Activated T-cell treated with anti-CD3 and anti-CD28 coated beads, Interleukin-2, amount 50 U/mL, for 72 hours (primary cell): ENCODE measurements at regions not wholly inside any gene's neighbourhood (a gene's known extent, or its start where the extent isn't known, plus 50 kb on each side); places are given as distances from the start of the nearest gene placed in this dataset.

Experiments used
- ATAC-seq, 2 donors: fragments of 150-1000 bp; cut with Tn5 transposase; replicated peaks in 1 of 2; 2 replicates each; pipeline ENCODE4 v1.10.0; 2021; ENCODE audit warnings: moderate library complexity in 2 of 2, mild to moderate bottlenecking in 1 of 2
- DNase-seq, 2 donors: peaks; one replicate each; pipeline ENCODE4 v3.0.0; 2021 to 2022; ENCODE audit warnings: mixed read lengths in 1 of 2
- H3K27ac Mint-ChIP-seq: one replicate; pipeline ENCODE4 v1.8.0; 2022; ENCODE audit warnings: mild to moderate bottlenecking, moderate library complexity, mixed read lengths
- H3K27me3 Mint-ChIP-seq: one replicate; pipeline ENCODE4 v1.8.0; 2022; ENCODE audit warnings: low read depth, mixed read lengths
- H3K36me3 Mint-ChIP-seq, 2 donors: one replicate each; pipeline ENCODE4 v1.8.0; 2022; ENCODE audit warnings: mixed read lengths in 2 of 2, mild to moderate bottlenecking in 1 of 2; ENCODE audit not compliant: insufficient read depth in 2 of 2
- H3K4me1 Mint-ChIP-seq: one replicate; pipeline ENCODE4 v1.8.0; 2022; ENCODE audit warnings: low read depth, mixed read lengths
- H3K4me3 Mint-ChIP-seq, 2 donors: one replicate each; pipeline ENCODE4 v1.8.0; 2022; ENCODE audit warnings: mild to moderate bottlenecking in 2 of 2, mixed read lengths in 2 of 2, moderate library complexity in 2 of 2
- H3K9me3 Mint-ChIP-seq, 2 donors: one replicate each; pipeline ENCODE4 v1.8.0; 2022; ENCODE audit warnings: mixed read lengths in 2 of 2

- Mint-ChIP-seq H3K4me3 (no peak overlapping the region), H3K27ac (no peak overlapping the region), H3K27me3 (no peaks in the 10 kb centered on the region), H3K4me1 (no peaks in the 10 kb centered on the region), H3K9me3 (no peaks in the 10 kb centered on the region), H3K36me3 (no peaks in the 10 kb centered on the region)
- no peak for DNase-seq
- no peak for ATAC-seq
Observed at GRCh38 chr9:86997156-86997555, 49.9 kb upstream of the GAS1 start.

GRCh38 chr9:86997951-86998350 is 50.6 kb upstream of the GAS1 start:
- ATAC-seq (no peak), DNase-seq (no peak)
- H3K27ac Mint-ChIP-seq = no peak overlapping the region
- no peaks in the 10 kb centered on the region for H3K4me1 Mint-ChIP-seq
- no peaks in the 10 kb centered on the region for H3K36me3 Mint-ChIP-seq
- H3K9me3 Mint-ChIP-seq = peaks cover 0 to 5% of the 10 kb centered on the region in 2 donors
- peaks cover 7% of the 10 kb centered on the region for H3K27me3 Mint-ChIP-seq
- no peak overlapping the region for H3K4me3 Mint-ChIP-seq

GRCh38 chr9:87002517-87002916 is 55.2 kb upstream of the GAS1 start:
- Mint-ChIP-seq H3K27ac (no peak overlapping the region), H3K27me3 (peaks cover 18% of the 10 kb centered on the region), H3K4me3 (no peak overlapping the region), H3K9me3 (peaks cover 0 to 5% of the 10 kb centered on the region in 2 donors), H3K4me1 (no peaks in the 10 kb centered on the region), H3K36me3 (peaks cover 0 to 2% of the 10 kb centered on the region in 2 donors)
- ATAC-seq (no peak), DNase-seq (no peak)

- Mint-ChIP-seq H3K36me3 (peaks cover 0 to 2% of the 10 kb centered on the region in 2 donors), H3K4me1 (no peaks in the 10 kb centered on the region), H3K27ac (no peak overlapping the region), H3K4me3 (no peak overlapping the region), H3K9me3 (peaks cover 0 to 5% of the 10 kb centered on the region in 2 donors), H3K27me3 (peaks cover 18% of the 10 kb centered on the region)
- ATAC-seq (no peak), DNase-seq (no peak)
Observed at GRCh38 chr9:87004016-87004415, 56.7 kb upstream of the GAS1 start.

GRCh38 chr9:87006956-87007355 is 59.6 kb upstream of the GAS1 start:
- H3K9me3 Mint-ChIP-seq = peaks cover 0 to 5% of the 10 kb centered on the region in 2 donors
- DNase-seq = no peak
- H3K27ac Mint-ChIP-seq = no peak overlapping the region
- no peak overlapping the region for H3K4me3 Mint-ChIP-seq
- ATAC-seq = no peak
- H3K4me1 Mint-ChIP-seq = no peaks in the 10 kb centered on the region
- H3K27me3 Mint-ChIP-seq = peaks cover 23% of the 10 kb centered on the region
- peaks cover 0 to 2% of the 10 kb centered on the region in 2 donors for H3K36me3 Mint-ChIP-seq

- ATAC-seq (no peak), DNase-seq (no peak)
- Mint-ChIP-seq H3K36me3 (peaks cover 0 to 2% of the 10 kb centered on the region in 2 donors), H3K27me3 (peaks cover 17% of the 10 kb centered on the region), H3K4me1 (no peaks in the 10 kb centered on the region), H3K4me3 (no peak overlapping the region), H3K9me3 (peaks cover 0 to under 1% of the 10 kb centered on the region in 2 donors), H3K27ac (no peak overlapping the region)
Observed at GRCh38 chr9:87007711-87008366, 60.5 kb upstream of the GAS1 start.

GRCh38 chr9:87008667-87009066 is 61.4 kb upstream of the GAS1 start:
- peaks cover 9% of the 10 kb centered on the region for H3K27me3 Mint-ChIP-seq
- H3K4me1 Mint-ChIP-seq = no peaks in the 10 kb centered on the region
- H3K9me3 Mint-ChIP-seq = no peaks in the 10 kb centered on the region
- DNase-seq (no peak), ATAC-seq (no peak)
- H3K4me3 Mint-ChIP-seq = no peak overlapping the region
- no peaks in the 10 kb centered on the region for H3K36me3 Mint-ChIP-seq
- no peak overlapping the region for H3K27ac Mint-ChIP-seq

GRCh38 chr9:87010626-87011025 is 63.3 kb upstream of the GAS1 start:
- ATAC-seq = no peak
- Mint-ChIP-seq H3K27me3 (peaks cover 6% of the 10 kb centered on the region), H3K9me3 (no peaks in the 10 kb centered on the region)

GRCh38 chr9:87011551-87011950 is 64.2 kb upstream of the GAS1 start:
- H3K27ac Mint-ChIP-seq = no peak overlapping the region
- DNase-seq = no peak
- no peaks in the 10 kb centered on the region for H3K4me1 Mint-ChIP-seq
- H3K4me3 Mint-ChIP-seq = no peak overlapping the region
- H3K36me3 Mint-ChIP-seq = no peaks in the 10 kb centered on the region
- ATAC-seq = no peak
- peaks cover 6% of the 10 kb centered on the region for H3K27me3 Mint-ChIP-seq
- H3K9me3 Mint-ChIP-seq = peaks cover 0 to 2% of the 10 kb centered on the region in 2 donors

More at GRCh38 chr9:87010626-87011025, 63.3 kb upstream of the GAS1 start:
- no peak overlapping the region for H3K4me3 Mint-ChIP-seq
- no peak for DNase-seq
- no peaks in the 10 kb centered on the region for H3K4me1 Mint-ChIP-seq
- no peaks in the 10 kb centered on the region for H3K36me3 Mint-ChIP-seq
- H3K27ac Mint-ChIP-seq = no peak overlapping the region

GRCh38 chr9:87013490-87013889 is 66.2 kb upstream of the GAS1 start:
- H3K9me3 Mint-ChIP-seq = peaks cover 0 to 4% of the 10 kb centered on the region in 2 donors
- H3K36me3 Mint-ChIP-seq = no peaks in the 10 kb centered on the region
- H3K27ac Mint-ChIP-seq = no peak overlapping the region
- H3K27me3 Mint-ChIP-seq = peaks cover 13% of the 10 kb centered on the region
- H3K4me1 Mint-ChIP-seq = no peaks in the 10 kb centered on the region
- ATAC-seq (no peak), DNase-seq (no peak)
- no peak overlapping the region for H3K4me3 Mint-ChIP-seq

- peaks cover 0 to 4% of the 10 kb centered on the region in 2 donors for H3K9me3 Mint-ChIP-seq
- DNase-seq (no peak), ATAC-seq (no peak)
- peaks cover 14% of the 10 kb centered on the region for H3K27me3 Mint-ChIP-seq
- no peak overlapping the region for H3K4me3 Mint-ChIP-seq
- no peaks in the 10 kb centered on the region for H3K4me1 Mint-ChIP-seq
- no peak overlapping the region for H3K27ac Mint-ChIP-seq
- H3K36me3 Mint-ChIP-seq = no peaks in the 10 kb centered on the region
Observed at GRCh38 chr9:87014436-87014835, 67.1 kb upstream of the GAS1 start.

- DNase-seq = no peak
- peaks cover 16% of the 10 kb centered on the region for H3K27me3 Mint-ChIP-seq
- no peaks in the 10 kb centered on the region for H3K4me1 Mint-ChIP-seq
- peaks cover 0 to 4% of the 10 kb centered on the region in 2 donors for H3K9me3 Mint-ChIP-seq
- ATAC-seq = no peak
- no peaks in the 10 kb centered on the region for H3K36me3 Mint-ChIP-seq
- H3K4me3 Mint-ChIP-seq = no peak overlapping the region
- no peak overlapping the region for H3K27ac Mint-ChIP-seq
Observed at GRCh38 chr9:87016681-87017080, 69.4 kb upstream of the GAS1 start.

GRCh38 chr9:87020169-87020950 is 73.1 kb upstream of the GAS1 start:
- ATAC-seq (no peak), DNase-seq (no peak)
- Mint-ChIP-seq H3K27ac (no peak overlapping the region), H3K4me1 (no peaks in the 10 kb centered on the region), H3K36me3 (no peaks in the 10 kb centered on the region), H3K9me3 (peaks cover 0 to 4% of the 10 kb centered on the region in 2 donors), H3K4me3 (no peak overlapping the region), H3K27me3 (peaks cover 33% of the 10 kb centered on the region)
